Heart left ventricle (tissue), 16 donors: ENCODE measurements at regions not wholly inside any gene's neighbourhood (a gene's known extent, or its start where the extent isn't known, plus 50 kb on each side); places are given as distances from the start of the nearest gene placed in this dataset.

Experiments used
- ATAC-seq, 4 donors: fragments of 200-7000 bp; cut with Tn5 transposase; one replicate each; pipeline ENCODE4 v1.9.1; 2020 to 2022; ENCODE audit warnings: moderate library complexity in 4 of 4, mild to moderate bottlenecking in 3 of 4, moderate number of reproducible peaks in 1 of 4
- DNase-seq, 5 donors: peaks; one replicate each; pipeline ENCODE4 v3.0.0-alpha.2; 2020
- H3K27ac ChIP-seq, 12 donors: fragments of 200-600 bp; sonication (generic) in 4 of 12; one replicate each; pipeline versions ENCODE4 v1.5.0 to v1.8.0; 2016 to 2022; ENCODE audit warnings: mild to moderate bottlenecking in 2 of 12
- H3K27me3 ChIP-seq, 9 donors: fragments of 200-600 bp; sonication (generic) in 2 of 9; one replicate each; pipeline versions ENCODE4 v1.5.1 to v1.8.0; 2016 to 2022; ENCODE audit warnings: mild to moderate bottlenecking in 3 of 9
- H3K36me3 ChIP-seq, 9 donors: fragments of 200-600 bp; sonication (generic) in 2 of 9; one replicate each; pipeline versions ENCODE4 v1.5.0 to v1.8.0; 2018 to 2022; ENCODE audit warnings: mild to moderate bottlenecking in 2 of 9
- H3K4me1 ChIP-seq, 12 donors: fragments of 200-600 bp; sonication (generic) in 4 of 12; one replicate each; pipeline versions ENCODE4 v1.5.0 to v1.8.0; 2016 to 2022; ENCODE audit warnings: mild to moderate bottlenecking in 3 of 12
- H3K4me3 ChIP-seq, 12 donors: fragments of 200-600 bp; sonication (generic) in 4 of 12; one replicate each; pipeline versions ENCODE4 v1.5.0 to v1.8.0; 2017 to 2022; ENCODE audit warnings: mild to moderate bottlenecking in 9 of 12, moderate library complexity in 4 of 12
- H3K9me3 ChIP-seq, 12 donors: fragments of 200-600 bp; sonication (generic) in 4 of 12; one replicate each; pipeline versions ENCODE4 v1.5.0 to v1.8.0; 2016 to 2022; ENCODE audit warnings: mild to moderate bottlenecking in 1 of 12
- POLR2A ChIP-seq, 2 donors: fragments of 450-650 bp; IDR thresholded peaks; one replicate each; pipeline ENCODE4 v1.6.1; 2017; ENCODE audit warnings: antibody characterized with exemption in 2 of 2, mild to moderate bottlenecking in 2 of 2, moderate library complexity in 2 of 2
- WGBS, 4 donors: extraction: QIAGEN DNeasy Blood & Tissue Kit in 2 of 4; methylation state at CpG; one replicate each; pipeline versions ENCODE4 v1.1.5 to v1.1.7; 2013 to 2018; 5-methylcytosine and 5-hydroxymethylcytosine counted together
- intact Hi-C, 10 donors: fragments of 100-400 bp; cut with DNase I; formaldehyde crosslinking; loops; one replicate each; pipeline versions ENCODE4 v1.11.1 to v1.14.2; 2022
- TF ChIP-seq, protein P1 (sequence below), 12 donors: fragments of 200-600 bp; sonication (generic) in 4 of 12; IDR thresholded peaks; one replicate each; pipeline versions ENCODE4 v1.5.0 to v1.8.0; 2018 to 2022; ENCODE audit warnings: antibody characterized with exemption in 12 of 12, mild to moderate bottlenecking in 5 of 12
- donor health status: ischemic (EF 13 %, LVEDD 7.1; RV severe dilation, severe dysfunction).
- donor health status: healthy with polysubstance abuse.
- donor health status: DM: no; HTN: yes; CAD: no.
- donor health status: DM: no; HTN: no; CAD: no.
- donor health status: ischemic (EF 25% LVEDD 6.9; RV normal size, moderate dysfunction).
- donor health status: ischemic (EF 25% LVEDD 5.7; RV mildly dilated, moderate dysfunction).
- donor health status: healthy.
- donor health status: DM: yes; HTN: yes; CAD: no.
- donor health status: ischemic (EF 35%, LVEDD 5.7; RV mildly dilated, moderate dysfunction).
- donor health status: nonischemic (EF 11% LVEDD 7.7; RV severe dilation, severe dysfunction).
- donor health status: DM: yes; HTN: yes; CAD: no.
- donor health status: PGD.
- donor health status: ischemic (EF 29% LVEDD 5.4; RV normal size, mild dysfunction).
- donor health status: nonischemic (EF 23%, LVEDD 6.1; RV moderate dilation, normal function).

DNA sequence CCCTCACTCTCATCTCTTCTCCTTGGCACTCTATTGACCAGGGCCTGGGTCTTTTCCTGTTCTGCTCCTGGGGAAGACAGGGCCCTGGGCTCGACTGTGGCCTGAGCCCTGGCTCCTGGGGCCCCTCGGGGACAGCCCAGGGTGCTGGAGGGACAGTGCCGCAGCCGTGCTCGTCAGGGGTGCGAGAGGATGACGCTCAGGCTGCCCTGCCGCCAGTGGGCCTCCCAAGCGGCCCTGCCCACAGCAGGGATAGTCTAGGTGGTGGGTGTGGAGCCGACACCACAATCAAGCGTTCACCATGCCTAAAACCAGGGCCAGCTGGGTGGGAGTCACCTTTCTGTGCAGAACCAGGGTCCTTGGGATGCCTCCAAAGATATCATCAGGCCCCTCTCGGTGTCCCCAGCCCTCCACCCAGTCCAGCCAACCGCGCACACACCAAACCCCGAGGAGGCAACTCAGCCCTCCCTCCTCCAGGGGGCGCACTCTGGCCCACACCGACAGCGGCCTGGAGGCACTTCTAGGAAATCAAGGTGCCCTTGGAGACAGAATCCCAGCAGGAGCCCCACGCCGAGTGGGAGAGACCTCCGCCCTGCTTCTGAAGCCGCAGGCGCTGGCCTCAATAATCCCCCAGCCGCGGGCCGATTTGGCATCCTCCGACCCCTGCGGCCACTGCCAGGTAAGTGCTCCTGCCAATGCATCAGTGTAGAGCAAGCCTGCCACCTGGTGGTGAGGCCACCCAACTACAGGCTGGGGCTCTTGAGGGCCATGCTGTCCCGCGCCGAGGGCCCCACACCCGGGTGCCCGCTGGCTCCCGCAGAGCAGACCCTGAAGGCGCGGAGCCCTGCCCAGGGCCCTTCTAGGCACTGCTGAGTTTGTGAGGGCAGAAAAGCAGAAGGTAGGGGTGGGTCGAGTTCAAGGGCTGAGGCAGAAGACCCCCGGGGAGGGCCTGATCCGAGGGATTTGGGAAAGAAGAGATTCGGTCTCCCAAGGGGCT, 496.4 kb downstream of the BUD13 start:
- intact Hi-C loops = loop anchor here (2.0 to 10.0 kb wide), 14 partner anchors 59 to 1934 kb away; no protein-coding TSS in a partner anchor
- H3K4me3 ChIP-seq = peak overlapping the region in 8 of 12 donors; percentile 28 to 47 (median 38)
- peaks cover 0 to 13% (median 0%) of the 10 kb centered on the region in 9 donors for H3K27me3 ChIP-seq
- ATAC-seq = peak; percentile 61 to 91 (median 81)
- H3K36me3 ChIP-seq = no peaks in the 10 kb centered on the region
- 37 to 53% (median 40%) methylated on average over 23 to 40 of the region's 40 CpGs for WGBS, 4 donors
- no peak overlapping the region for H3K27ac ChIP-seq
- no peak for TF ChIP-seq POLR2A (IDR thresholded peaks at IDR 0.05)
- TF ChIP-seq, protein P1, sequence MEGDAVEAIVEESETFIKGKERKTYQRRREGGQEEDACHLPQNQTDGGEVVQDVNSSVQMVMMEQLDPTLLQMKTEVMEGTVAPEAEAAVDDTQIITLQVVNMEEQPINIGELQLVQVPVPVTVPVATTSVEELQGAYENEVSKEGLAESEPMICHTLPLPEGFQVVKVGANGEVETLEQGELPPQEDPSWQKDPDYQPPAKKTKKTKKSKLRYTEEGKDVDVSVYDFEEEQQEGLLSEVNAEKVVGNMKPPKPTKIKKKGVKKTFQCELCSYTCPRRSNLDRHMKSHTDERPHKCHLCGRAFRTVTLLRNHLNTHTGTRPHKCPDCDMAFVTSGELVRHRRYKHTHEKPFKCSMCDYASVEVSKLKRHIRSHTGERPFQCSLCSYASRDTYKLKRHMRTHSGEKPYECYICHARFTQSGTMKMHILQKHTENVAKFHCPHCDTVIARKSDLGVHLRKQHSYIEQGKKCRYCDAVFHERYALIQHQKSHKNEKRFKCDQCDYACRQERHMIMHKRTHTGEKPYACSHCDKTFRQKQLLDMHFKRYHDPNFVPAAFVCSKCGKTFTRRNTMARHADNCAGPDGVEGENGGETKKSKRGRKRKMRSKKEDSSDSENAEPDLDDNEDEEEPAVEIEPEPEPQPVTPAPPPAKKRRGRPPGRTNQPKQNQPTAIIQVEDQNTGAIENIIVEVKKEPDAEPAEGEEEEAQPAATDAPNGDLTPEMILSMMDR (IDR thresholded peaks at IDR 0.05) = peak; percentile 86 to 98 (median 96)
- H3K9me3 ChIP-seq = no peaks in the 10 kb centered on the region
- peaks cover 0 to 8% (median 2%) of the 10 kb centered on the region in 12 donors for H3K4me1 ChIP-seq
- peak; percentile 66 to 88 (median 72) for DNase-seq

GRCh38 chr11:116275635-116276034, 497.2 kb downstream of the BUD13 start:
- intact Hi-C loops = loop anchor here (2.0 to 10.0 kb wide), 14 partner anchors 58 to 1933 kb away; no protein-coding TSS in a partner anchor
- Histone ChIP-seq H3K36me3 (no peaks in the 10 kb centered on the region), H3K9me3 (no peaks in the 10 kb centered on the region), H3K27ac (no peak overlapping the region), H3K4me1 (peaks cover 0 to 8% (median 2%) of the 10 kb centered on the region in 12 donors), H3K27me3 (peaks cover 0 to 13% (median 0%) of the 10 kb centered on the region in 9 donors), H3K4me3 (no peak overlapping the region)
- peak in 1 of 4 donors; percentile 65 for ATAC-seq
- TF ChIP-seq, protein P1 (IDR thresholded peaks at IDR 0.05) = no peak
- TF ChIP-seq POLR2A (IDR thresholded peaks at IDR 0.05) = no peak
- DNase-seq = peak in 1 of 5 donors; percentile 45
- 74 to 88% (median 80%) methylated on average over 4 to 5 of the region's 5 CpGs for WGBS, 4 donors

DNA sequence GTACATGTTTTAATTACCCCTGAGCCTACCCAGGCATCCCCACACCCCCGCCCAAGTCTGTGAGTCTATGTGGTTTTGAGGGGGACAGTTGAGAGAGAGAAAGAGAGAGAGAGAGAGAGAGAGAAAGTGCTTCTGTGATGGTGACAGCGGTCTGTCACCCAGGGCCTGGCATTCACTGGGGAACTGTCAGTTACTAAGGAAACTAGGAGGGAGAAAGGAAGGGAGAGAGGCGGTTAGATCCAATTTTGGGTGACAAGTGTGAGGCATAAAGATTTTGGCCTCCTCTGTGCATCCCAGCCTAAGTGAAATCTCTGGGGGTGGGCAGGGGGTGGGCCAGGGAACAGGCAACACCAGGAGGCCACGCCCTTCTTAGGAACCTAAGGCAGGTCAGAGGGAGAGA, 498.3 kb downstream of the BUD13 start:
- H3K36me3 ChIP-seq = no peaks in the 10 kb centered on the region
- peaks cover 0 to 13% (median 0%) of the 10 kb centered on the region in 9 donors for H3K27me3 ChIP-seq
- no peaks in the 10 kb centered on the region for H3K9me3 ChIP-seq
- no peak for ATAC-seq
- intact Hi-C loops = loop anchor here in 3 of 10 donors (5.0 to 10.0 kb wide), 2 partner anchors 287 to 1500 kb away; no protein-coding TSS in a partner anchor
- H3K27ac ChIP-seq = no peak overlapping the region
- 73 to 83% (median 77%) methylated on average over 4 of the region's 4 CpGs for WGBS, 4 donors
- H3K4me3 ChIP-seq = no peak overlapping the region
- no peak for DNase-seq
- TF ChIP-seq, protein P1 (IDR thresholded peaks at IDR 0.05) = no peak
- no peak for TF ChIP-seq POLR2A (IDR thresholded peaks at IDR 0.05)
- H3K4me1 ChIP-seq = peaks cover 0 to 8% (median 2%) of the 10 kb centered on the region in 12 donors
